ENCODE measurements at regions not wholly inside any gene's neighbourhood (a gene's known extent, or its start where the extent isn't known, plus 50 kb on each side); places are given as distances from the start of the nearest gene placed in this dataset.

DNA sequence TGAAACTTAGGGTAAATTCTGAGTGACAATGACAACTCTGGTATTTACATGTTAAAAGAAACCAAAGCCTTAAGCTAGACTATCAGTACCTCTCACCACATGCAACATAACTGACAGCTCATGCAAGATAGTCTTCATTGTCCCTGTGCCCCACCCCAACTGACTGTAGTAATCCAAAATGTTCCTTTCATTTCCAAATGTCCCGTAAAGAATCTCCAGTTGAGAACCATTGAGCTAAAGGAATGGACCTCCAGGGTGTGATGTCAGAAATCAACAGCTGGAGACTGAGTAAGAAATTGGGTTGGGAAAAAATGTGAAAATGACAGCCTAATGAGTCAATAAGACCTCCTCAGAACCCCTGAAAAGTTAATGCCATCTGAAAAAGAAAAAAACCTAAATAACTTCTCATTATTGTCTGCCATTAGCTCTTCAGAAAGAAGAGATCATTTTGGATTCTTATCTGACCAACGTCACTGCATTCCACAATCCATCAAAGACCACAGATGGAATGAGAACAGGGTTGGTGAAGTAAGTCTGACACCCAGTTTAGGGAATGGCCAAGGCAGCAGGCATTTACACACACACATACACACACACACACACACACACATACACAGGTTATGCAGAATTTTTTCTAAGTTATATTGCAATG, 51.7 kb upstream of the ACVR2A start:
- H3K4me1 ChIP-seq: no peaks in the 10 kb centered on the region
- H3K27ac ChIP-seq: no peak overlapping the region
- intact Hi-C loops (cut with DNase I; ENCODE audit: low total_unique reads): no loop called here

DNA sequence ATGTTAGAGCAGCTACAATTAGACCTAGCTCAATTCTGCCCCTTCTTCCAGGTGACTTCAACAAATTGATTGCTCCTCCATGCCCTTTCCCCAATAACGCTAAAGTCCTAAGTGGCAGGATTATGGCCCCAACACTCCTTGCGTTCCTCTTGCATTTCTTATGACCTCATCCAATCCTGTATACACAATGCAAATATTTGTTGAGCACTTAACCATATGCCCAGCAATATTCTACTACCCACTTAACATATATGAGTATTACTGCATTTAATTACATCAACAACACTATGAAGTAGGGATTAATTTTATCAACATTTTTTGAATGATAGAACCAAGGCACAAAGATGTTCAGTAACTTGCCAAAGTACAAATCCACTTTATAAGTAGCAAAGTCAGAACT, 54.2 kb upstream of the ACVR2A start:
- no peaks in the 10 kb centered on the region for H3K4me1 ChIP-seq
- no peak overlapping the region for H3K4me3 ChIP-seq
- no peaks in the 10 kb centered on the region for H3K9me3 ChIP-seq
- no peak overlapping the region for H3K27ac ChIP-seq
- no peaks in the 10 kb centered on the region for H3K27me3 ChIP-seq
- TF ChIP-seq POLR2AphosphoS5 (IDR thresholded peaks at IDR 0.05): no peak
- TF ChIP-seq, protein P1, sequence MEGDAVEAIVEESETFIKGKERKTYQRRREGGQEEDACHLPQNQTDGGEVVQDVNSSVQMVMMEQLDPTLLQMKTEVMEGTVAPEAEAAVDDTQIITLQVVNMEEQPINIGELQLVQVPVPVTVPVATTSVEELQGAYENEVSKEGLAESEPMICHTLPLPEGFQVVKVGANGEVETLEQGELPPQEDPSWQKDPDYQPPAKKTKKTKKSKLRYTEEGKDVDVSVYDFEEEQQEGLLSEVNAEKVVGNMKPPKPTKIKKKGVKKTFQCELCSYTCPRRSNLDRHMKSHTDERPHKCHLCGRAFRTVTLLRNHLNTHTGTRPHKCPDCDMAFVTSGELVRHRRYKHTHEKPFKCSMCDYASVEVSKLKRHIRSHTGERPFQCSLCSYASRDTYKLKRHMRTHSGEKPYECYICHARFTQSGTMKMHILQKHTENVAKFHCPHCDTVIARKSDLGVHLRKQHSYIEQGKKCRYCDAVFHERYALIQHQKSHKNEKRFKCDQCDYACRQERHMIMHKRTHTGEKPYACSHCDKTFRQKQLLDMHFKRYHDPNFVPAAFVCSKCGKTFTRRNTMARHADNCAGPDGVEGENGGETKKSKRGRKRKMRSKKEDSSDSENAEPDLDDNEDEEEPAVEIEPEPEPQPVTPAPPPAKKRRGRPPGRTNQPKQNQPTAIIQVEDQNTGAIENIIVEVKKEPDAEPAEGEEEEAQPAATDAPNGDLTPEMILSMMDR (IDR thresholded peaks at IDR 0.05): no peak
- TF ChIP-seq POLR2A (IDR thresholded peaks at IDR 0.05): no peak
- intact Hi-C loops (cut with DNase I; ENCODE audit: low total_unique reads): no loop called here
- H3K36me3 ChIP-seq: no peaks in the 10 kb centered on the region
- DNase-seq (ENCODE audit: low spot score in 2 of 2): no peak

More for the DNA sequence above, 51.7 kb upstream of the ACVR2A start:
- Histone ChIP-seq H3K36me3 (no peaks in the 10 kb centered on the region), H3K9me3 (no peaks in the 10 kb centered on the region), H3K27me3 (no peaks in the 10 kb centered on the region), H3K4me3 (no peak overlapping the region)
- DNase-seq (ENCODE audit: low spot score in 2 of 2): no peak
- TF ChIP-seq, protein P1 (IDR thresholded peaks at IDR 0.05): no peak
- TF ChIP-seq POLR2AphosphoS5 (IDR thresholded peaks at IDR 0.05) (no peak), POLR2A (IDR thresholded peaks at IDR 0.05) (no peak)

GRCh38 chr2:147789720-147790119, 55.1 kb upstream of the ACVR2A start:
- intact Hi-C loops (cut with DNase I; ENCODE audit: low total_unique reads): no loop called here
- no peaks in the 10 kb centered on the region for H3K27me3 ChIP-seq
- no peak for DNase-seq (ENCODE audit: low spot score in 2 of 2)
- no peak overlapping the region for H3K27ac ChIP-seq
- H3K36me3 ChIP-seq: no peaks in the 10 kb centered on the region
- TF ChIP-seq POLR2A (IDR thresholded peaks at IDR 0.05) (no peak), POLR2AphosphoS5 (IDR thresholded peaks at IDR 0.05) (no peak)
- TF ChIP-seq, protein P1 (IDR thresholded peaks at IDR 0.05): no peak
- no peak overlapping the region for H3K4me3 ChIP-seq
- no peaks in the 10 kb centered on the region for H3K9me3 ChIP-seq
- no peaks in the 10 kb centered on the region for H3K4me1 ChIP-seq

GRCh38 chr2:147789287-147789686, 55.5 kb upstream of the ACVR2A start:
- no peaks in the 10 kb centered on the region for H3K27me3 ChIP-seq
- no peaks in the 10 kb centered on the region for H3K9me3 ChIP-seq
- H3K4me3 ChIP-seq: no peak overlapping the region
- TF ChIP-seq, protein P1 (IDR thresholded peaks at IDR 0.05): no peak
- no peak for TF ChIP-seq POLR2AphosphoS5 (IDR thresholded peaks at IDR 0.05)
- TF ChIP-seq POLR2A (IDR thresholded peaks at IDR 0.05): no peak
- no peaks in the 10 kb centered on the region for H3K36me3 ChIP-seq
- intact Hi-C loops (cut with DNase I; ENCODE audit: low total_unique reads): no loop called here
- no peak overlapping the region for H3K27ac ChIP-seq
- no peak for DNase-seq (ENCODE audit: low spot score in 2 of 2)
- no peaks in the 10 kb centered on the region for H3K4me1 ChIP-seq

GRCh38 chr2:147782141-147782930, 62.5 kb upstream of the ACVR2A start:
- no peak for TF ChIP-seq POLR2A (IDR thresholded peaks at IDR 0.05)
- no peak for TF ChIP-seq POLR2AphosphoS5 (IDR thresholded peaks at IDR 0.05)
- TF ChIP-seq, protein P1 (IDR thresholded peaks at IDR 0.05): no peak
- no peaks in the 10 kb centered on the region for H3K27me3 ChIP-seq
- H3K4me3 ChIP-seq: no peak overlapping the region
- no peaks in the 10 kb centered on the region for H3K36me3 ChIP-seq
- H3K27ac ChIP-seq: no peak overlapping the region
- intact Hi-C loops (cut with DNase I; ENCODE audit: low total_unique reads): no loop called here
- no peaks in the 10 kb centered on the region for H3K4me1 ChIP-seq
- no peak for DNase-seq (ENCODE audit: low spot score in 2 of 2)
- H3K9me3 ChIP-seq: no peaks in the 10 kb centered on the region
